SHP77 treated with DMSO at 0.1 percent for 48 hours (cell line): ENCODE measurements at regions not wholly inside any gene's neighbourhood (a gene's known extent, or its start where the extent isn't known, plus 50 kb on each side); places are given as distances from the start of the nearest gene placed in this dataset.

Experiments
- DNase-seq: peaks from one replicate; lab custom pipeline; 2025; lab: John Stamatoyannopoulos, UW

GRCh38 chr2:611519-611918, 65.7 kb downstream of the TMEM18 start:
- no peak for DNase-seq

- DNase-seq, result no peak
Observed at GRCh38 chr2:610491-610890, 66.7 kb downstream of the TMEM18 start.

- DNase-seq, result no peak
Observed at GRCh38 chr2:609881-610280, 67.3 kb downstream of the TMEM18 start.

- DNase-seq, result no peak
Observed at GRCh38 chr2:609449-609848, 67.8 kb downstream of the TMEM18 start.

- DNase-seq, result no peak
Observed at GRCh38 chr2:608711-609110, 68.5 kb downstream of the TMEM18 start.

- no peak for DNase-seq
Observed at GRCh38 chr2:608297-608696, 68.9 kb downstream of the TMEM18 start.

- no peak for DNase-seq
Observed at GRCh38 chr2:607709-608108, 69.5 kb downstream of the TMEM18 start.

- DNase-seq, result no peak
Observed at GRCh38 chr2:607172-607571, 70.0 kb downstream of the TMEM18 start.

- DNase-seq, result no peak
Observed at GRCh38 chr2:605674-606608, 71.3 kb downstream of the TMEM18 start.

- no peak for DNase-seq
Observed at GRCh38 chr2:604854-605524, 72.2 kb downstream of the TMEM18 start.

- DNase-seq, result no peak
Observed at GRCh38 chr2:604385-604784, 72.8 kb downstream of the TMEM18 start.

- no peak for DNase-seq
Observed at GRCh38 chr2:603869-604268, 73.3 kb downstream of the TMEM18 start.

- no peak for DNase-seq
Observed at GRCh38 chr2:603427-603826, 73.8 kb downstream of the TMEM18 start.

GRCh38 chr2:602571-603359, 74.4 kb downstream of the TMEM18 start:
- no peak for DNase-seq

GRCh38 chr2:601806-602455, 75.3 kb downstream of the TMEM18 start:
- no peak for DNase-seq

GRCh38 chr2:601387-601698, 75.9 kb downstream of the TMEM18 start:
- DNase-seq, result no peak

- no peak for DNase-seq
Observed at GRCh38 chr2:600542-601386, 76.4 kb downstream of the TMEM18 start.

- DNase-seq, result no peak
Observed at GRCh38 chr2:599601-600000, 77.6 kb downstream of the TMEM18 start.

GRCh38 chr2:598058-598802, 79.0 kb downstream of the TMEM18 start:
- no peak for DNase-seq

GRCh38 chr2:595831-596592, 81.2 kb downstream of the TMEM18 start:
- no peak for DNase-seq
